Right atrium auricular region (tissue), 2 donors: ENCODE measurements at regions not wholly inside any gene's neighbourhood (a gene's known extent, or its start where the extent isn't known, plus 50 kb on each side); places are given as distances from the start of the nearest gene placed in this dataset.
A peak's percentile ranks its signal among the peaks of the same experiment; 100 is the strongest.

Experiments used
- DNase-seq: peaks from one replicate; pipeline ENCODE4 v3.0.0-alpha.2; 2019; ENCODE audit warnings: low spot score
- H3K27ac ChIP-seq, 2 donors: fragments of 200-600 bp; sonication (generic); 1 replicate in 1 of 2; 2 replicates in 1 of 2; pipeline ENCODE4 v1.5.1; 2016 to 2019
- H3K27me3 ChIP-seq, 2 donors: fragments of 200-600 bp; sonication (generic); one replicate each; pipeline versions ENCODE4 v1.5.1 to v1.6.0; 2017 to 2019
- H3K36me3 ChIP-seq: fragments of 200-600 bp; sonication (generic); one replicate; pipeline ENCODE4 v1.5.1; 2016
- H3K4me1 ChIP-seq, 2 donors: fragments of 200-600 bp; sonication (generic); one replicate each; pipeline versions ENCODE4 v1.5.1 to v1.6.0; 2017 to 2019
- H3K4me3 ChIP-seq, 2 donors: fragments of 200-600 bp; sonication (generic); 1 replicate in 1 of 2; 2 replicates in 1 of 2; pipeline ENCODE4 v1.5.1; 2017 to 2019; ENCODE audit warnings: mild to moderate bottlenecking in 1 of 2, moderate library complexity in 1 of 2
- H3K9me3 ChIP-seq, 2 donors: fragments of 200-600 bp; sonication (generic); one replicate each; pipeline ENCODE4 v1.5.1; 2019
- TF ChIP-seq, protein P1 (sequence below), 2 donors: fragments of 200-600 bp; sonication (generic); IDR thresholded peaks; one replicate each; pipeline ENCODE4 v1.5.1; 2019; ENCODE audit warnings: antibody characterized with exemption in 2 of 2

DNA sequence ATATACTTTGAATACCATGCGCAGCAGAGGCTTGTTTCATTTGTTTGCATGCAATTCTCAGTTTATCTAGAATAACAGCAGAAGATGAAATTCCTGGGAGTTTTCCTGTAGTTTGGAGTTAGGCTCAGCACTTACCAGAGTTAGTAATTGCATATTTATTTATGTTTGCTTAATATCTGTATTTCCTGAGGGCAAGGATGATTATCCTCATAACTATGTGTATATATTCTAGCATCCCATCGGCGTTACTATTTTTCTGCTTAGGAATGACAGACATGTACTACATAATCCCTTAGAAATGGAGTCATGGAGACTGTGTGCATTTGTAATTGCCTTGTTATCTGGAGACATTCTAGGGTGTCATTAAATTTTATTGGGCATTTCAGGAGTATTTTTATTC lies 1184.8 kb downstream of the DTWD2 start:
- Histone ChIP-seq H3K4me1 (no peaks in the 10 kb centered on the region), H3K9me3 (peaks cover 0 to 5% of the 10 kb centered on the region in 2 donors), H3K36me3 (no peaks in the 10 kb centered on the region), H3K4me3 (no peak overlapping the region), H3K27ac (no peak overlapping the region), H3K27me3 (no peaks in the 10 kb centered on the region)
- no peak for DNase-seq
- TF ChIP-seq, protein P1, sequence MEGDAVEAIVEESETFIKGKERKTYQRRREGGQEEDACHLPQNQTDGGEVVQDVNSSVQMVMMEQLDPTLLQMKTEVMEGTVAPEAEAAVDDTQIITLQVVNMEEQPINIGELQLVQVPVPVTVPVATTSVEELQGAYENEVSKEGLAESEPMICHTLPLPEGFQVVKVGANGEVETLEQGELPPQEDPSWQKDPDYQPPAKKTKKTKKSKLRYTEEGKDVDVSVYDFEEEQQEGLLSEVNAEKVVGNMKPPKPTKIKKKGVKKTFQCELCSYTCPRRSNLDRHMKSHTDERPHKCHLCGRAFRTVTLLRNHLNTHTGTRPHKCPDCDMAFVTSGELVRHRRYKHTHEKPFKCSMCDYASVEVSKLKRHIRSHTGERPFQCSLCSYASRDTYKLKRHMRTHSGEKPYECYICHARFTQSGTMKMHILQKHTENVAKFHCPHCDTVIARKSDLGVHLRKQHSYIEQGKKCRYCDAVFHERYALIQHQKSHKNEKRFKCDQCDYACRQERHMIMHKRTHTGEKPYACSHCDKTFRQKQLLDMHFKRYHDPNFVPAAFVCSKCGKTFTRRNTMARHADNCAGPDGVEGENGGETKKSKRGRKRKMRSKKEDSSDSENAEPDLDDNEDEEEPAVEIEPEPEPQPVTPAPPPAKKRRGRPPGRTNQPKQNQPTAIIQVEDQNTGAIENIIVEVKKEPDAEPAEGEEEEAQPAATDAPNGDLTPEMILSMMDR (IDR thresholded peaks at IDR 0.05): no peak

- no peak for DNase-seq
- peaks cover 0 to 5% of the 10 kb centered on the region in 2 donors for H3K9me3 ChIP-seq
- H3K36me3 ChIP-seq: no peaks in the 10 kb centered on the region
- H3K27me3 ChIP-seq: no peaks in the 10 kb centered on the region
- TF ChIP-seq, protein P1 (IDR thresholded peaks at IDR 0.05): no peak
- no peaks in the 10 kb centered on the region for H3K4me1 ChIP-seq
- H3K4me3 ChIP-seq: no peak overlapping the region
- H3K27ac ChIP-seq: no peak overlapping the region
These were observed 1186.8 kb downstream of the DTWD2 start for GRCh38 chr5:117801583-117801982.

DNA sequence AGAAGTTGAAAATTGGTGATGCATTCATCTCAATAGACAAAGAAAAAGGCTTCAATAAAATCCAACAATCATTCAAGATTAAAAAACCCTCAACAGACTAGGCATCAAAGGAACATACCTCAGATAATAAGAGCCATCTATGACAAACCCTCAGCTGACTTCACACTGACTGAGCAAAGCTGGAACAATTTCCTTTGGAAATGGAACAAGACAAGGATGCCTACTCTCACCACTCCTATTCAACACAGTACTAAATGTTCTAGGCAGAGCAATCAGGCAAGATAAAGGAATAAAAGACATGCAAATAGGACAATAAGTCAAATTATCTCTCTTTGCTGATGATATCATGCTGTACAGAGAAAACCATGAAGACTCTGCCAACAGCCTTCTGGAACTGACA lies 1188.1 kb downstream of the DTWD2 start:
- DNase-seq: no peak
- TF ChIP-seq, protein P1 (IDR thresholded peaks at IDR 0.05): no peak
- Histone ChIP-seq H3K4me1 (no peaks in the 10 kb centered on the region), H3K9me3 (peaks cover 0 to 5% of the 10 kb centered on the region in 2 donors), H3K36me3 (no peaks in the 10 kb centered on the region), H3K4me3 (no peak overlapping the region), H3K27ac (peak overlapping the region in 1 of 2 donors; percentile 38), H3K27me3 (no peaks in the 10 kb centered on the region)

GRCh38 chr5:117794847-117795246 lies 1193.5 kb downstream of the DTWD2 start:
- TF ChIP-seq, protein P1 (IDR thresholded peaks at IDR 0.05): no peak
- Histone ChIP-seq H3K27ac (no peak overlapping the region), H3K27me3 (no peaks in the 10 kb centered on the region), H3K9me3 (no peaks in the 10 kb centered on the region), H3K4me3 (no peak overlapping the region), H3K4me1 (no peaks in the 10 kb centered on the region), H3K36me3 (no peaks in the 10 kb centered on the region)
- DNase-seq: no peak

- no peaks in the 10 kb centered on the region for H3K36me3 ChIP-seq
- H3K27me3 ChIP-seq: no peaks in the 10 kb centered on the region
- H3K9me3 ChIP-seq: no peaks in the 10 kb centered on the region
- TF ChIP-seq, protein P1 (IDR thresholded peaks at IDR 0.05): no peak
- no peak overlapping the region for H3K27ac ChIP-seq
- no peak overlapping the region for H3K4me3 ChIP-seq
- DNase-seq: no peak
- H3K4me1 ChIP-seq: no peaks in the 10 kb centered on the region
These were observed 1194.4 kb downstream of the DTWD2 start for GRCh38 chr5:117793963-117794362.

DNA sequence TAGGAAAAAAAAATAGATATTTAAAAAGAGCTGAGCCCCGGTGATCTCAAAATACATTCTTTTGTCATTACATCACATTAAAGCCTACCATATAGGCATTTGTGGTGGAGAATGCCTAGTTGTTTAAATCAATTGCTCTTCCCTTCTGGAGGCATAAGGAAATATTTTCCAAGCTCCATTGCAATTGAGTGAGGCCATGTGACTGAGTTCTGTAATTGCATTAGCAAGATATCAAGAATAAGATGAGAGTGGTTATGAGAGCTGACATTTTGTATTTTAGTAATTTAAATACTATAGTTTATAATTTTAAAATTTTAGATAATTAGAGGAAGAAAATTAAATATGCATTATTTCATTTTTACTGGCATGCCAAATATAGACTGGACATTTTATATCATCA lies 1195.9 kb downstream of the DTWD2 start:
- DNase-seq: no peak
- no peak overlapping the region for H3K4me3 ChIP-seq
- no peak overlapping the region for H3K27ac ChIP-seq
- no peaks in the 10 kb centered on the region for H3K36me3 ChIP-seq
- no peaks in the 10 kb centered on the region for H3K4me1 ChIP-seq
- no peaks in the 10 kb centered on the region for H3K9me3 ChIP-seq
- H3K27me3 ChIP-seq: no peaks in the 10 kb centered on the region
- TF ChIP-seq, protein P1 (IDR thresholded peaks at IDR 0.05): no peak
